HG03520 (cell line): ENCODE measurements at regions not wholly inside any gene's neighbourhood (a gene's known extent, or its start where the extent isn't known, plus 50 kb on each side); places are given as distances from the start of the nearest gene placed in this dataset.

Experiments used
- ATAC-seq: cut with Tn5 transposase; IDR thresholded peaks from one replicate; pipeline ENCODE4 v1.9.1; 2021; ENCODE audit warnings: mild to moderate bottlenecking, moderate library complexity; ENCODE audit not compliant: unreplicated experiment

GRCh38 chr6:137772541-137773250 is 94.4 kb upstream of the TNFAIP3 start:
- ATAC-seq: no peak

- no peak for ATAC-seq
Observed at GRCh38 chr6:137775227-137775626, 91.8 kb upstream of the TNFAIP3 start.

- no peak for ATAC-seq
Observed at GRCh38 chr6:137775720-137776119, 91.3 kb upstream of the TNFAIP3 start.

GRCh38 chr6:137776256-137776655 is 90.8 kb upstream of the TNFAIP3 start:
- no peak for ATAC-seq

GRCh38 chr6:137776786-137777686 is 90.0 kb upstream of the TNFAIP3 start:
- ATAC-seq: no peak

GRCh38 chr6:137777687-137778075 is 89.4 kb upstream of the TNFAIP3 start:
- no peak for ATAC-seq

GRCh38 chr6:137779982-137780381 is 87.1 kb upstream of the TNFAIP3 start:
- ATAC-seq: no peak

GRCh38 chr6:137780447-137781034 is 86.5 kb upstream of the TNFAIP3 start:
- ATAC-seq: no peak

- no peak for ATAC-seq
Observed at GRCh38 chr6:137781639-137782038, 85.4 kb upstream of the TNFAIP3 start.

GRCh38 chr6:137782166-137783039 is 84.7 kb upstream of the TNFAIP3 start:
- no peak for ATAC-seq

GRCh38 chr6:137783710-137784109 is 83.3 kb upstream of the TNFAIP3 start:
- ATAC-seq: no peak

GRCh38 chr6:137784583-137784982 is 82.5 kb upstream of the TNFAIP3 start:
- ATAC-seq: no peak

GRCh38 chr6:137787016-137787415 is 80.0 kb upstream of the TNFAIP3 start:
- ATAC-seq: no peak

- no peak for ATAC-seq
Observed at GRCh38 chr6:137788248-137788647, 78.8 kb upstream of the TNFAIP3 start.

- no peak for ATAC-seq
Observed at GRCh38 chr6:137791281-137792159, 75.5 kb upstream of the TNFAIP3 start.

GRCh38 chr6:137792160-137793033 is 74.7 kb upstream of the TNFAIP3 start:
- no peak for ATAC-seq

GRCh38 chr6:137793805-137794515 is 73.1 kb upstream of the TNFAIP3 start:
- no peak for ATAC-seq

GRCh38 chr6:137794516-137795201 is 72.4 kb upstream of the TNFAIP3 start:
- no peak for ATAC-seq
